Colonic mucosa (tissue), 4 donors: ENCODE measurements at regions not wholly inside any gene's neighbourhood (a gene's known extent, or its start where the extent isn't known, plus 50 kb on each side); places are given as distances from the start of the nearest gene placed in this dataset.

Experiments
- DNase-seq: peaks from one replicate; pipeline ENCODE4 v3.0.0-alpha.2; 2020
- H3K27ac ChIP-seq: fragments of 200-600 bp; one replicate; pipeline ENCODE4 v1.8.0; 2021
- H3K27me3 ChIP-seq: fragments of 200-600 bp; one replicate; pipeline ENCODE4 v1.8.0; 2021
- H3K36me3 ChIP-seq: fragments of 200-600 bp; one replicate; pipeline ENCODE4 v1.8.0; 2021
- H3K4me1 ChIP-seq: fragments of 200-600 bp; one replicate; pipeline ENCODE4 v1.8.0; 2021; ENCODE audit warnings: mild to moderate bottlenecking
- H3K4me3 ChIP-seq: fragments of 200-600 bp; one replicate; pipeline ENCODE4 v1.8.0; 2021
- H3K9ac ChIP-seq, 2 donors: one replicate each; pipeline ENCODE4 v1.7.0; 2013; ENCODE audit warnings: control low read depth in 2 of 2, low read depth in 2 of 2, low read length in 2 of 2
- H3K9me3 ChIP-seq: fragments of 200-600 bp; one replicate; pipeline ENCODE4 v1.8.0; 2021
- CTCF ChIP-seq: fragments of 200-600 bp; IDR thresholded peaks from one replicate; pipeline ENCODE4 v1.8.0; 2022; ENCODE audit warnings: antibody characterized with exemption, mild to moderate bottlenecking
- intact Hi-C: fragments of 100-400 bp; cut with DNase I; formaldehyde crosslinking; loops from one replicate; pipeline ENCODE4 v1.14.1; 2022
- donor health status: healthy.
- donor health status: DM: no; HTN: no; CAD: no.
- donor health status: DM: no; HTN: no; CAD: no.

GRCh38 chr1:82423174-82423815, 622.6 kb downstream of the ADGRL2 start:
- Histone ChIP-seq H3K4me1 (no peaks in the 10 kb centered on the region), H3K27ac (no peak overlapping the region), H3K27me3 (no peaks in the 10 kb centered on the region), H3K9me3 (no peaks in the 10 kb centered on the region), H3K36me3 (no peaks in the 10 kb centered on the region), H3K9ac (no peak overlapping the region), H3K4me3 (no peak overlapping the region)
- DNase-seq, result no peak
- intact Hi-C loops, result no loop called here
- TF ChIP-seq CTCF, result no peak

- Histone ChIP-seq H3K9ac (no peak overlapping the region), H3K9me3 (no peaks in the 10 kb centered on the region), H3K36me3 (no peaks in the 10 kb centered on the region), H3K27me3 (no peaks in the 10 kb centered on the region), H3K4me1 (no peaks in the 10 kb centered on the region), H3K27ac (no peak overlapping the region), H3K4me3 (no peak overlapping the region)
- TF ChIP-seq CTCF, result no peak
- intact Hi-C loops, result no loop called here
- DNase-seq, result no peak
These were observed 621.0 kb downstream of the ADGRL2 start for GRCh38 chr1:82421782-82422181.

GRCh38 chr1:82420584-82420983, 619.9 kb downstream of the ADGRL2 start:
- Histone ChIP-seq H3K9ac (no peak overlapping the region), H3K27ac (no peak overlapping the region), H3K27me3 (no peaks in the 10 kb centered on the region), H3K4me3 (no peak overlapping the region), H3K9me3 (no peaks in the 10 kb centered on the region), H3K36me3 (no peaks in the 10 kb centered on the region), H3K4me1 (no peaks in the 10 kb centered on the region)
- no peak for DNase-seq
- no peak for TF ChIP-seq CTCF
- intact Hi-C loops, result no loop called here

GRCh38 chr1:82411605-82412004, 610.9 kb downstream of the ADGRL2 start:
- Histone ChIP-seq H3K9me3 (no peaks in the 10 kb centered on the region), H3K9ac (no peak overlapping the region), H3K36me3 (no peaks in the 10 kb centered on the region), H3K27ac (no peak overlapping the region), H3K4me1 (no peaks in the 10 kb centered on the region), H3K4me3 (no peak overlapping the region), H3K27me3 (no peaks in the 10 kb centered on the region)
- DNase-seq, result no peak
- no peak for TF ChIP-seq CTCF
- intact Hi-C loops, result no loop called here

GRCh38 chr1:82405333-82405732, 604.6 kb downstream of the ADGRL2 start:
- Histone ChIP-seq H3K9me3 (no peaks in the 10 kb centered on the region), H3K4me1 (no peaks in the 10 kb centered on the region), H3K27me3 (no peaks in the 10 kb centered on the region), H3K9ac (no peak overlapping the region), H3K27ac (no peak overlapping the region), H3K4me3 (no peak overlapping the region), H3K36me3 (no peaks in the 10 kb centered on the region)
- no peak for TF ChIP-seq CTCF
- intact Hi-C loops, result no loop called here
- DNase-seq, result no peak
